ENCODE measurements at regions not wholly inside any gene's neighbourhood (a gene's known extent, or its start where the extent isn't known, plus 50 kb on each side); places are given as distances from the start of the nearest gene placed in this dataset.
A peak's percentile ranks its signal among the peaks of the same experiment; 100 is the strongest.
"Not testable (repeated sequence)": the region's sequence is repeated elsewhere in the genome, so short reads cannot be mapped to it uniquely, and the experiment has no call there.

- no peak for FAIRE-seq
Observed at GRCh38 chr12:11446372-11446771, 51.0 kb upstream of the PRB2 start.

- FAIRE-seq: no peak
Observed at GRCh38 chr12:11457996-11458645, 62.8 kb upstream of the PRB2 start.

- FAIRE-seq: no peak
Observed at GRCh38 chr12:11460343-11461023, 65.1 kb upstream of the PRB2 start.

GRCh38 chr12:11461433-11461832 is 66.1 kb upstream of the PRB2 start:
- FAIRE-seq: no peak

GRCh38 chr12:11477110-11477509 is 81.7 kb upstream of the PRB2 start:
- FAIRE-seq: no peak

GRCh38 chr12:11482955-11483354 is 87.6 kb upstream of the PRB2 start:
- no peak for FAIRE-seq

- peak; percentile 99 for FAIRE-seq
Observed at GRCh38 chr12:11486623-11487444, 91.5 kb upstream of the PRB2 start.

GRCh38 chr12:11496157-11496851 is 100.9 kb upstream of the PRB2 start:
- FAIRE-seq: no peak

- no peak for FAIRE-seq
Observed at GRCh38 chr12:11497438-11497837, 102.1 kb upstream of the PRB2 start.

GRCh38 chr12:11497995-11498394 is 102.6 kb upstream of the PRB2 start:
- no peak for FAIRE-seq

- not testable (repeated sequence) for FAIRE-seq
Observed at GRCh38 chr12:11498574-11498973, 103.2 kb upstream of the PRB2 start.

- no peak for FAIRE-seq
Observed at GRCh38 chr12:11499806-11500187, 104.4 kb upstream of the PRB2 start.

GRCh38 chr12:11500188-11500860 is 105.0 kb upstream of the PRB2 start:
- no peak for FAIRE-seq

- no peak for FAIRE-seq
Observed at GRCh38 chr12:11500861-11501230, 105.5 kb upstream of the PRB2 start.

- FAIRE-seq: no peak
Observed at GRCh38 chr12:11508699-11509098, 113.3 kb upstream of the PRB2 start.

- FAIRE-seq: no peak
Observed at GRCh38 chr12:11509326-11509725, 114.0 kb upstream of the PRB2 start.

- FAIRE-seq: no peak
Observed at GRCh38 chr12:11510671-11511070, 115.3 kb upstream of the PRB2 start.

- FAIRE-seq: no peak
Observed at GRCh38 chr12:11513288-11513687, 117.9 kb upstream of the PRB2 start.

GRCh38 chr12:11517080-11517479 is 121.7 kb upstream of the PRB2 start:
- FAIRE-seq: no peak

- no peak for FAIRE-seq
Observed at GRCh38 chr12:11524446-11524845, 125.0 kb upstream of the ETV6 start.

- FAIRE-seq: no peak
Observed at GRCh38 chr12:11534064-11534463, 115.4 kb upstream of the ETV6 start.

- FAIRE-seq: no peak
Observed at GRCh38 chr12:11535127-11535526, 114.3 kb upstream of the ETV6 start.

GRCh38 chr12:11539156-11539555 is 110.3 kb upstream of the ETV6 start:
- no peak for FAIRE-seq

Data from A204.1 (cell line).